Sigmoid colon (tissue), 6 donors: ENCODE measurements at regions not wholly inside any gene's neighbourhood (a gene's known extent, or its start where the extent isn't known, plus 50 kb on each side); places are given as distances from the start of the nearest gene placed in this dataset.

ENCODE experiments used
- DNase-seq: peaks from one replicate; pipeline ENCODE4 v3.0.0-alpha.2; 2019
- H3K27ac ChIP-seq, 4 donors: fragments of 200-600 bp; sonication (generic); one replicate each; pipeline ENCODE4 v1.5.1; 2016 to 2019; ENCODE audit warnings: mild to moderate bottlenecking in 1 of 4
- H3K27me3 ChIP-seq, 3 donors: fragments of 200-600 bp; sonication (generic); one replicate each; pipeline ENCODE4 v1.5.1; 2019; ENCODE audit warnings: mild to moderate bottlenecking in 1 of 3
- H3K36me3 ChIP-seq, 4 donors: fragments of 200-600 bp; sonication (generic); one replicate each; pipeline ENCODE4 v1.5.1; 2016 to 2019
- H3K4me1 ChIP-seq, 4 donors: fragments of 200-600 bp; sonication (generic); one replicate each; pipeline ENCODE4 v1.5.1; 2017 to 2019
- H3K4me3 ChIP-seq, 4 donors: fragments of 200-600 bp; sonication (generic); one replicate each; pipeline ENCODE4 v1.5.1; 2017 to 2019; ENCODE audit warnings: mild to moderate bottlenecking in 2 of 4, moderate library complexity in 1 of 4
- H3K9me3 ChIP-seq, 4 donors: fragments of 200-600 bp in 3 of 4; sonication (generic) in 3 of 4; one replicate each; pipeline versions ENCODE4 v1.5.1 to v1.6.1; 2013 to 2019
- EP300 ChIP-seq, 4 donors: sonication (generic); formaldehyde crosslinking; IDR thresholded peaks; one replicate each; pipeline ENCODE4 v1.6.1; 2017; ENCODE audit warnings: antibody characterized with exemption in 4 of 4
- POLR2A ChIP-seq, 2 donors: fragments of 450-650 bp; IDR thresholded peaks; one replicate each; pipeline ENCODE4 v1.6.1; 2016; ENCODE audit warnings: antibody characterized with exemption in 2 of 2, mild to moderate bottlenecking in 2 of 2, moderate library complexity in 2 of 2
- POLR2AphosphoS5 ChIP-seq, 4 donors: sonication (generic); formaldehyde crosslinking; IDR thresholded peaks; one replicate each; pipeline ENCODE4 v1.6.1; 2017; ENCODE audit warnings: antibody characterized with exemption in 4 of 4
- WGBS, 2 donors: extraction: QIAGEN DNeasy Blood & Tissue Kit; methylation state at CpG; one replicate each; pipeline ENCODE4 v1.1.7; 2013; 5-methylcytosine and 5-hydroxymethylcytosine counted together
- intact Hi-C: fragments of 100-400 bp; cut with DNase I; formaldehyde crosslinking; loops from one replicate; pipeline ENCODE4 v1.15.1; 2023
- TF ChIP-seq, protein P1 (sequence below), 4 experiments: fragments of 450-650 bp in 3 of 4; fragments of 200-600 bp in 1 of 4; IDR thresholded peaks; one replicate each; pipeline ENCODE4 v1.5.1; 2016 to 2019; ENCODE audit warnings: antibody characterized with exemption in 4 of 4, mild to moderate bottlenecking in 3 of 4, moderate library complexity in 2 of 4
- donor health status: healthy with polysubstance abuse.
- donor health status: healthy.

DNA sequence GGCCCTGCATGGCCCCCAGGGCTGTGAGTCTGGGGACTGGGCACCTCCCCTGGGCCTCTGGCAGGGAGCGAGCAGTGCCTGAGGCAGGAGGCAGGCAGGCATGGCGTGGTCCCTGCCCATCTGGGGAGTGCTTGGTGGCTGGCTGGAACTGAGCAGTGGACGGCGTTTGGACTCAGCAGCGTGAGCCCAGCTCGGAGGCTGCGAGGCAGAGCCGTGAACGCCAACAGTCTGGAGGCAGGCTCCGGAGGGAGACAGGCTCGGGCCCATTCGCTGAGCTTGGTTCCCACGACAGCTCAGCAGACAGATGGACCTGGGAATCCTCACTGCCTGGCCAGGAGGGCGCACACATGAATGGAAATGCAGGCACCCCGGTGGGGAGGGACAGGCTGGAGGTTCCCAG, 160.7 kb upstream of the POU3F1 start:
- no peak for TF ChIP-seq EP300 (IDR thresholded peaks at IDR 0.05)
- TF ChIP-seq, protein P1, sequence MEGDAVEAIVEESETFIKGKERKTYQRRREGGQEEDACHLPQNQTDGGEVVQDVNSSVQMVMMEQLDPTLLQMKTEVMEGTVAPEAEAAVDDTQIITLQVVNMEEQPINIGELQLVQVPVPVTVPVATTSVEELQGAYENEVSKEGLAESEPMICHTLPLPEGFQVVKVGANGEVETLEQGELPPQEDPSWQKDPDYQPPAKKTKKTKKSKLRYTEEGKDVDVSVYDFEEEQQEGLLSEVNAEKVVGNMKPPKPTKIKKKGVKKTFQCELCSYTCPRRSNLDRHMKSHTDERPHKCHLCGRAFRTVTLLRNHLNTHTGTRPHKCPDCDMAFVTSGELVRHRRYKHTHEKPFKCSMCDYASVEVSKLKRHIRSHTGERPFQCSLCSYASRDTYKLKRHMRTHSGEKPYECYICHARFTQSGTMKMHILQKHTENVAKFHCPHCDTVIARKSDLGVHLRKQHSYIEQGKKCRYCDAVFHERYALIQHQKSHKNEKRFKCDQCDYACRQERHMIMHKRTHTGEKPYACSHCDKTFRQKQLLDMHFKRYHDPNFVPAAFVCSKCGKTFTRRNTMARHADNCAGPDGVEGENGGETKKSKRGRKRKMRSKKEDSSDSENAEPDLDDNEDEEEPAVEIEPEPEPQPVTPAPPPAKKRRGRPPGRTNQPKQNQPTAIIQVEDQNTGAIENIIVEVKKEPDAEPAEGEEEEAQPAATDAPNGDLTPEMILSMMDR (IDR thresholded peaks at IDR 0.05), result no peak
- TF ChIP-seq POLR2AphosphoS5 (IDR thresholded peaks at IDR 0.05), result no peak
- TF ChIP-seq POLR2A (IDR thresholded peaks at IDR 0.05), result no peak
- H3K36me3 ChIP-seq, result no peaks in the 10 kb centered on the region
- H3K4me3 ChIP-seq, result no peak overlapping the region
- no peak overlapping the region for H3K27ac ChIP-seq
- WGBS, 2 donors, result 93% methylated on average over 15 of the region's 15 CpGs
- DNase-seq, result no peak
- no peaks in the 10 kb centered on the region for H3K4me1 ChIP-seq
- intact Hi-C loops, result no loop called here
- no peaks in the 10 kb centered on the region for H3K9me3 ChIP-seq
- no peaks in the 10 kb centered on the region for H3K27me3 ChIP-seq

DNA sequence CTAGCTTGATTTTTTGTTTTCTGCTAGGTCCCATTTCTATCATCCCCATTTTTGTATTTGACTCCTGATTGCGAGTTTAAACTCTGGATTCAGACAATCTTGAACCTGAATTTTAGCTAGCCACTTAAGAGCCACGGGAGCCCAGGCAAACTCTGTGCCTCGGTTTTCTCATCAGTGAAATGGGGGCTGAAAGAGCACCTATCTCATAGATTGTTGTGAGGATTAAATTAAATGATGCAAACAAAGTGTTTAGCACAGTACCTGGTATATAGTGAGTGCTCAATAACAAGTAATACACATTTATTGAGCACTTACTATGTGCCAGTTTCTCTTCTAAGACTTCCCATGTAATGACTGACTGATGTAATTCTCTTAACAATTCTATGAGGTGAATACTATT, 158.1 kb upstream of the POU3F1 start:
- no peaks in the 10 kb centered on the region for H3K27me3 ChIP-seq
- no peaks in the 10 kb centered on the region for H3K36me3 ChIP-seq
- TF ChIP-seq, protein P1 (IDR thresholded peaks at IDR 0.05), result no peak
- no peak for TF ChIP-seq POLR2AphosphoS5 (IDR thresholded peaks at IDR 0.05)
- no peak for TF ChIP-seq POLR2A (IDR thresholded peaks at IDR 0.05)
- no peak for TF ChIP-seq EP300 (IDR thresholded peaks at IDR 0.05)
- 71 to 88% methylated on average over 3 of the region's 3 CpGs for WGBS, 2 donors
- intact Hi-C loops, result no loop called here
- H3K9me3 ChIP-seq, result no peaks in the 10 kb centered on the region
- no peak overlapping the region for H3K27ac ChIP-seq
- DNase-seq, result no peak
- no peak overlapping the region for H3K4me3 ChIP-seq
- no peaks in the 10 kb centered on the region for H3K4me1 ChIP-seq

DNA sequence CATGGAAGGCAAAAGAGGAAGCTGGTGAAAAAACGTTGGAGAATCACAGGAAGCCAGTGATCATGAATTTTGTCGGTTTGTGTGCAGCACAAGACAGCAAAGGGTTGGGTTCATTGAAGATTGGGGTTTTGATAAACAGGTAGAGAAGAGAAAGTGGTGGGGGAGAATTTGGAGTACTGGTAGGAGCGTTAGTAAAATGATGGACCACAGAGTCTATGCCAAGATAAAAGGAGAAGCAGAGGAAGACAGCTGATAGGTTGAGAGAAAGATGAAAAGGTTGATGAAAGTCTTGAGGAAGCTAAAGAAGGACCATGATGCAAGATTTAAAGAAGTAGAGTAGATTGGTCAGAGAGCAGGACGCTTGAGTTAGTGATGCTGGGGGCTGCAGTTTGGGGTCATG, 156.8 kb upstream of the POU3F1 start:
- 41 to 57% methylated on average over 4 of the region's 4 CpGs for WGBS, 2 donors
- Histone ChIP-seq H3K27ac (no peak overlapping the region), H3K27me3 (no peaks in the 10 kb centered on the region), H3K9me3 (no peaks in the 10 kb centered on the region), H3K4me1 (no peaks in the 10 kb centered on the region), H3K4me3 (no peak overlapping the region), H3K36me3 (no peaks in the 10 kb centered on the region)
- TF ChIP-seq POLR2AphosphoS5 (IDR thresholded peaks at IDR 0.05) (no peak), EP300 (IDR thresholded peaks at IDR 0.05) (no peak), POLR2A (IDR thresholded peaks at IDR 0.05) (no peak)
- TF ChIP-seq, protein P1 (IDR thresholded peaks at IDR 0.05), result no peak
- no peak for DNase-seq
- intact Hi-C loops, result no loop called here

DNA sequence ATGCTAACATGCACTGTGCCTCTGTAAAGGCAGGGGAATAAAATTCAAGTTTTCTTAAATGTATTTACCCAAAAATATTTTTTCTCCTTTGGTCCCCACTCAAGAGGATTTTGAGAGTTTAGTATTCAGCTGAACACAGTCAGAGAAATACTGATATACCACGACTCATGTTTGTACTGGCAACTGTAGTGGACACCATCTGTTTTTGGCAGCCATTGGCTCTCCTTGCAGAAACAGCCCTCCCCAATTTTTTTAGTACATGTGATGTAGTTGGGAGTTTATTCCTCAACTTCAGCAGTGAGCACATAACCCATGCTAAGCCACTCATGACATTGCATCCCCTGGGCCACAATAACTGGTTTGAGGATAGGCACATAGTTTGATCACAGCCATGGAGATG, 154.8 kb upstream of the POU3F1 start:
- no peaks in the 10 kb centered on the region for H3K9me3 ChIP-seq
- 57 to 76% methylated on average over 1 of the region's 1 CpG for WGBS, 2 donors
- H3K36me3 ChIP-seq, result no peaks in the 10 kb centered on the region
- no peaks in the 10 kb centered on the region for H3K27me3 ChIP-seq
- no peak overlapping the region for H3K27ac ChIP-seq
- DNase-seq, result no peak
- TF ChIP-seq, protein P1 (IDR thresholded peaks at IDR 0.05), result no peak
- TF ChIP-seq POLR2AphosphoS5 (IDR thresholded peaks at IDR 0.05) (no peak), POLR2A (IDR thresholded peaks at IDR 0.05) (no peak), EP300 (IDR thresholded peaks at IDR 0.05) (no peak)
- no peak overlapping the region for H3K4me3 ChIP-seq
- intact Hi-C loops, result no loop called here
- peaks cover 0 to 8% (median 7%) of the 10 kb centered on the region in 4 donors for H3K4me1 ChIP-seq

DNA sequence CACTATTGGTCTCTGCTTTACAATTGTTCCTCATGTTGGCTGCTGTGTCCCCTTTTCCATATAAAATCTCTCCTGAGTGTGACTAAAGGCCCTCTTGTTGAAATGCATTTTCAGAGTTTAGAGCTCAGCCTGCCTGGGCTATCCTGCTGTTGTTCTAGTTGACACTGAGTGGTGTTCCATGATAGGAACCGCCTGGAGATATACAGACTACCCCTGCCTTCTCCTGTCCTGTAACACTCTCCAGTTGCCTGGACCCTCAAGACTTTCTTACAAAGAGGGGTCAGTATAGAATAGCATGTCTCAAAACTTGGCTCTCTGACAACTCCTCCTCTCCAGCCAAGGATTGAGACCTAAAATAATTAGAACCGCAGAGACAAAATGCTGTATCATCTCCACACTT, 152.0 kb upstream of the POU3F1 start:
- DNase-seq, result no peak
- TF ChIP-seq, protein P1 (IDR thresholded peaks at IDR 0.05), result no peak
- TF ChIP-seq POLR2A (IDR thresholded peaks at IDR 0.05) (no peak), POLR2AphosphoS5 (IDR thresholded peaks at IDR 0.05) (no peak), EP300 (IDR thresholded peaks at IDR 0.05) (no peak)
- WGBS, 2 donors, result 79 to 90% methylated on average over 2 of the region's 2 CpGs
- H3K27me3 ChIP-seq, result no peaks in the 10 kb centered on the region
- intact Hi-C loops, result no loop called here
- no peak overlapping the region for H3K4me3 ChIP-seq
- H3K4me1 ChIP-seq, result peaks cover 0 to 8% (median 7%) of the 10 kb centered on the region in 4 donors
- H3K36me3 ChIP-seq, result no peaks in the 10 kb centered on the region
- H3K27ac ChIP-seq, result no peak overlapping the region
- H3K9me3 ChIP-seq, result no peaks in the 10 kb centered on the region
